Ishikawa (cell line): ENCODE measurements at regions not wholly inside any gene's neighbourhood (a gene's known extent, or its start where the extent isn't known, plus 50 kb on each side); places are given as distances from the start of the nearest gene placed in this dataset.

ENCODE experiments used
- CREB1 ChIP-seq: IDR thresholded peaks from 2 replicates; pipeline ENCODE4 v1.6.1; 2012; ENCODE audit warnings: low read depth
- EGR1 ChIP-seq: IDR thresholded peaks from 2 replicates; pipeline ENCODE4 v1.6.1; 2012
- EP300 ChIP-seq: IDR thresholded peaks from 2 replicates; pipeline ENCODE4 v1.6.1; 2012; ENCODE audit warnings: borderline replicate concordance
- NFIC ChIP-seq: IDR thresholded peaks from 2 replicates; pipeline ENCODE4 v1.6.1; 2012
- RAD21 ChIP-seq: IDR thresholded peaks from 2 replicates; pipeline ENCODE4 v1.6.1; 2012; ENCODE audit warnings: low read depth
- TAF1 ChIP-seq: IDR thresholded peaks from 2 replicates; pipeline ENCODE4 v1.6.1; 2012; ENCODE audit warnings: low read depth, mild to moderate bottlenecking
- TEAD4 ChIP-seq: IDR thresholded peaks from 2 replicates; pipeline ENCODE4 v1.6.1; 2012
- YY1 ChIP-seq: IDR thresholded peaks from 2 replicates; pipeline ENCODE4 v1.6.1; 2012; ENCODE audit warnings: low read depth
- ZBTB7A ChIP-seq: IDR thresholded peaks from 2 replicates; pipeline ENCODE4 v1.6.1; 2012; ENCODE audit warnings: low read depth
- TF ChIP-seq, protein P1 (sequence below): IDR thresholded peaks from 2 replicates; pipeline ENCODE4 v1.6.1; 2012

DNA sequence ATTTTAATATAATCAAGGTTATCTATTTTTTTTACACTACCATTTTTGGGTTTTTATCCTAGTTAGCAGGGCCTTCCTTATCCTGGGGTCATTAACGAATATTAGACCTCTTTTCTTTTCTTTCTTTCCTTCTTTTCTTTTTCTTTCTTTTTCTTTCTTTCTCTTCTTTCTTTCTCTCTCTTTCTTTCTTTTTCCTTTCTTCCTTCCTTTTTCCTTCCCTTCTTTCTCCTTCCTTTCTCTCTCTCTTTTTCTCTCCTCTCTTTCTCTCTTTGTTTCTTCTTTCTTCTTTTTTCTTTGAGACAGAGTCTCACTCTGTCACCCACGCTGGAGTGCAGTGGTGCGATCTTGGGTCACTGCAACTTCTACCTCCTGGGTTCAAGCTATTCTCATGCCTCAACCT is 120.4 kb upstream of the PDE7B start:
- TF ChIP-seq ZBTB7A (no peak), EP300 (no peak), NFIC (no peak), TAF1 (no peak), EGR1 (no peak), YY1 (no peak), CREB1 (no peak), RAD21 (no peak), TEAD4 (no peak)
- TF ChIP-seq, protein P1, sequence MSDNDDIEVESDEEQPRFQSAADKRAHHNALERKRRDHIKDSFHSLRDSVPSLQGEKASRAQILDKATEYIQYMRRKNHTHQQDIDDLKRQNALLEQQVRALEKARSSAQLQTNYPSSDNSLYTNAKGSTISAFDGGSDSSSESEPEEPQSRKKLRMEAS, result no peak
